ENCODE measurements at regions not wholly inside any gene's neighbourhood (a gene's known extent, or its start where the extent isn't known, plus 50 kb on each side); places are given as distances from the start of the nearest gene placed in this dataset.

DNA sequence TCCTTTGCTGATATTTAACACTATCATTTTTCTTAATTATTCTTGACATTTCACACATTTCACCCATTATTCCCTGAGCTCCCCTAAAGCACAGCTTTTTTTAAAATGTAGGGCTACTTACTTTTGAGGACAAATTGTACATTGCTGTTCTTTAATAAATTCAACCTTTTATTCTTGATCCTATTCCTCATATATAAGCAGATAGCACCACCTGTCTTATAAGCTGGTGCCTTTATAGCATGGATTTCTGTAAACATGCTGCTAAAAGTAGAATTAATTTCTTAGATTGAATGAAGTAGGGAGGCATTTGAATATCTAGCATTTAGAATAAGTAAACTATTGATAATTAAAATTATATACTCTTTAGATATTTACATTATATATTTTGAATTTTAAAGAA lies 603.4 kb upstream of the PCDH9 start:
- TF ChIP-seq RARB (CRISPR knock-in tag; IDR thresholded peaks at IDR 0.05) (no peak), ARNTL (CRISPR knock-in tag; IDR thresholded peaks at IDR 0.05; ENCODE audit: borderline replicate concordance, low read depth) (no peak), GLIS3 (CRISPR knock-in tag; IDR thresholded peaks at IDR 0.05) (no peak), ESRRG (CRISPR knock-in tag; IDR thresholded peaks at IDR 0.05) (no peak), CSDC2 (CRISPR knock-in tag; IDR thresholded peaks at IDR 0.05) (no peak), ZNF565 (CRISPR knock-in tag; conservative IDR thresholded peaks at IDR 0.05; ENCODE audit: low read depth) (no peak), ZFP3 (CRISPR knock-in tag; IDR thresholded peaks at IDR 0.05) (no peak), ISL1 (CRISPR knock-in tag; IDR thresholded peaks at IDR 0.05) (no peak), OSR1 (CRISPR knock-in tag; IDR thresholded peaks at IDR 0.05) (no peak)
- TF ChIP-seq, protein P1, sequence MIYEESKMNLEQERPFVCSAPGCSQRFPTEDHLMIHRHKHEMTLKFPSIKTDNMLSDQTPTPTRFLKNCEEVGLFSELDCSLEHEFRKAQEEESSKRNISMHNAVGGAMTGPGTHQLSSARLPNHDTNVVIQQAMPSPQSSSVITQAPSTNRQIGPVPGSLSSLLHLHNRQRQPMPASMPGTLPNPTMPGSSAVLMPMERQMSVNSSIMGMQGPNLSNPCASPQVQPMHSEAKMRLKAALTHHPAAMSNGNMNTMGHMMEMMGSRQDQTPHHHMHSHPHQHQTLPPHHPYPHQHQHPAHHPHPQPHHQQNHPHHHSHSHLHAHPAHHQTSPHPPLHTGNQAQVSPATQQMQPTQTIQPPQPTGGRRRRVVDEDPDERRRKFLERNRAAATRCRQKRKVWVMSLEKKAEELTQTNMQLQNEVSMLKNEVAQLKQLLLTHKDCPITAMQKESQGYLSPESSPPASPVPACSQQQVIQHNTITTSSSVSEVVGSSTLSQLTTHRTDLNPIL (CRISPR knock-in tag; IDR thresholded peaks at IDR 0.05; ENCODE audit: low read depth): no peak
- TF ChIP-seq, protein P2, sequence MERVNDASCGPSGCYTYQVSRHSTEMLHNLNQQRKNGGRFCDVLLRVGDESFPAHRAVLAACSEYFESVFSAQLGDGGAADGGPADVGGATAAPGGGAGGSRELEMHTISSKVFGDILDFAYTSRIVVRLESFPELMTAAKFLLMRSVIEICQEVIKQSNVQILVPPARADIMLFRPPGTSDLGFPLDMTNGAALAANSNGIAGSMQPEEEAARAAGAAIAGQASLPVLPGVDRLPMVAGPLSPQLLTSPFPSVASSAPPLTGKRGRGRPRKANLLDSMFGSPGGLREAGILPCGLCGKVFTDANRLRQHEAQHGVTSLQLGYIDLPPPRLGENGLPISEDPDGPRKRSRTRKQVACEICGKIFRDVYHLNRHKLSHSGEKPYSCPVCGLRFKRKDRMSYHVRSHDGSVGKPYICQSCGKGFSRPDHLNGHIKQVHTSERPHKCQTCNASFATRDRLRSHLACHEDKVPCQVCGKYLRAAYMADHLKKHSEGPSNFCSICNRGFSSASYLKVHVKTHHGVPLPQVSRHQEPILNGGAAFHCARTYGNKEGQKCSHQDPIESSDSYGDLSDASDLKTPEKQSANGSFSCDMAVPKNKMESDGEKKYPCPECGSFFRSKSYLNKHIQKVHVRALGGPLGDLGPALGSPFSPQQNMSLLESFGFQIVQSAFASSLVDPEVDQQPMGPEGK (CRISPR knock-in tag; IDR thresholded peaks at IDR 0.05; ENCODE audit: borderline replicate concordance): no peak
- TF ChIP-seq, protein P3, sequence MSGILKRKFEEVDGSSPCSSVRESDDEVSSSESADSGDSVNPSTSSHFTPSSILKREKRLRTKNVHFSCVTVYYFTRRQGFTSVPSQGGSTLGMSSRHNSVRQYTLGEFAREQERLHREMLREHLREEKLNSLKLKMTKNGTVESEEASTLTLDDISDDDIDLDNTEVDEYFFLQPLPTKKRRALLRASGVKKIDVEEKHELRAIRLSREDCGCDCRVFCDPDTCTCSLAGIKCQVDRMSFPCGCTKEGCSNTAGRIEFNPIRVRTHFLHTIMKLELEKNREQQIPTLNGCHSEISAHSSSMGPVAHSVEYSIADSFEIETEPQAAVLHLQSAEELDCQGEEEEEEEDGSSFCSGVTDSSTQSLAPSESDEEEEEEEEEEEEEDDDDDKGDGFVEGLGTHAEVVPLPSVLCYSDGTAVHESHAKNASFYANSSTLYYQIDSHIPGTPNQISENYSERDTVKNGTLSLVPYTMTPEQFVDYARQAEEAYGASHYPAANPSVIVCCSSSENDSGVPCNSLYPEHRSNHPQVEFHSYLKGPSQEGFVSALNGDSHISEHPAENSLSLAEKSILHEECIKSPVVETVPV (CRISPR knock-in tag; IDR thresholded peaks at IDR 0.05): no peak
- TF ChIP-seq, protein P4, sequence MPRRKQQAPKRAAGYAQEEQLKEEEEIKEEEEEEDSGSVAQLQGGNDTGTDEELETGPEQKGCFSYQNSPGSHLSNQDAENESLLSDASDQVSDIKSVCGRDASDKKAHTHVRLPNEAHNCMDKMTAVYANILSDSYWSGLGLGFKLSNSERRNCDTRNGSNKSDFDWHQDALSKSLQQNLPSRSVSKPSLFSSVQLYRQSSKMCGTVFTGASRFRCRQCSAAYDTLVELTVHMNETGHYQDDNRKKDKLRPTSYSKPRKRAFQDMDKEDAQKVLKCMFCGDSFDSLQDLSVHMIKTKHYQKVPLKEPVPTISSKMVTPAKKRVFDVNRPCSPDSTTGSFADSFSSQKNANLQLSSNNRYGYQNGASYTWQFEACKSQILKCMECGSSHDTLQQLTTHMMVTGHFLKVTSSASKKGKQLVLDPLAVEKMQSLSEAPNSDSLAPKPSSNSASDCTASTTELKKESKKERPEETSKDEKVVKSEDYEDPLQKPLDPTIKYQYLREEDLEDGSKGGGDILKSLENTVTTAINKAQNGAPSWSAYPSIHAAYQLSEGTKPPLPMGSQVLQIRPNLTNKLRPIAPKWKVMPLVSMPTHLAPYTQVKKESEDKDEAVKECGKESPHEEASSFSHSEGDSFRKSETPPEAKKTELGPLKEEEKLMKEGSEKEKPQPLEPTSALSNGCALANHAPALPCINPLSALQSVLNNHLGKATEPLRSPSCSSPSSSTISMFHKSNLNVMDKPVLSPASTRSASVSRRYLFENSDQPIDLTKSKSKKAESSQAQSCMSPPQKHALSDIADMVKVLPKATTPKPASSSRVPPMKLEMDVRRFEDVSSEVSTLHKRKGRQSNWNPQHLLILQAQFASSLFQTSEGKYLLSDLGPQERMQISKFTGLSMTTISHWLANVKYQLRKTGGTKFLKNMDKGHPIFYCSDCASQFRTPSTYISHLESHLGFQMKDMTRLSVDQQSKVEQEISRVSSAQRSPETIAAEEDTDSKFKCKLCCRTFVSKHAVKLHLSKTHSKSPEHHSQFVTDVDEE (CRISPR knock-in tag; IDR thresholded peaks at IDR 0.05): no peak
